Caco-2 (cell line): ENCODE measurements at regions not wholly inside any gene's neighbourhood (a gene's known extent, or its start where the extent isn't known, plus 50 kb on each side); places are given as distances from the start of the nearest gene placed in this dataset.

Experiments used
- BruUV-seq: library from RNA; stranded (reverse); fragments of 400-500 nt; replicated peaks from 2 replicates; lab custom pipeline; 2021; lab: Mats Ljungman, UMichigan
- CTCF ChIA-PET: fragments of 300-600 bp; sonication (Branson Sonifier 250); formaldehyde crosslinking; loops from one replicate; lab custom pipeline; 2022; ENCODE audit warnings: antibody characterized with exemption; lab: Charles Lee
- POLR2A ChIA-PET: fragments of 300-600 bp; sonication (Branson Sonifier 250); formaldehyde crosslinking; loops from one replicate; lab custom pipeline; 2022; ENCODE audit warnings: antibody characterized with exemption; lab: Charles Lee
- DNase-seq, 2 experiments: peaks; one replicate each; pipeline versions ENCODE4 v3.0.0 to v3.0.0-alpha.2; 2020 to 2022
- H3K27me3 ChIP-seq: replicated peaks from 2 replicates; pipeline ENCODE4 v1.6.0; 2011; ENCODE audit warnings: low read length; ENCODE audit not compliant: control insufficient read depth, insufficient read depth
- H3K36me3 ChIP-seq: 2 replicates; pipeline ENCODE4 v1.5.1; 2011; ENCODE audit warnings: low read length; ENCODE audit not compliant: control insufficient read depth, insufficient read depth
- H3K4me1 ChIP-seq: fragments of 250-450 bp; sonication (Bioruptor Pico); 2 replicates; pipeline ENCODE4 v1.5.1; 2020; ENCODE audit warnings: mild to moderate bottlenecking
- H3K4me3 ChIP-seq: 2 replicates; pipeline ENCODE4 v1.5.1; 2011; ENCODE audit warnings: low read depth, mild to moderate bottlenecking, control low read depth, low read length
- H3K9me3 ChIP-seq: fragments of 250-450 bp; sonication (Bioruptor Pico); 2 replicates; pipeline ENCODE4 v1.5.1; 2020; ENCODE audit warnings: mild to moderate bottlenecking, moderate library complexity
- H3K27ac Mint-ChIP-seq: one replicate; pipeline ENCODE4 v1.8.0; 2022; ENCODE audit warnings: mixed read lengths; ENCODE audit not compliant: unreplicated experiment
- H3K27me3 Mint-ChIP-seq: one replicate; pipeline ENCODE4 v1.8.0; 2022; ENCODE audit warnings: mixed read lengths; ENCODE audit not compliant: insufficient read depth, unreplicated experiment
- H3K36me3 Mint-ChIP-seq: one replicate; pipeline ENCODE4 v1.8.0; 2022; ENCODE audit warnings: mild to moderate bottlenecking, mixed read lengths; ENCODE audit not compliant: insufficient read depth, unreplicated experiment
- H3K4me1 Mint-ChIP-seq: one replicate; pipeline ENCODE4 v1.8.0; 2022; ENCODE audit warnings: low read depth, mixed read lengths; ENCODE audit not compliant: unreplicated experiment
- H3K4me3 Mint-ChIP-seq: one replicate; pipeline ENCODE4 v1.8.0; 2022; ENCODE audit warnings: mild to moderate bottlenecking, moderate library complexity, mixed read lengths; ENCODE audit not compliant: unreplicated experiment
- H3K9me3 Mint-ChIP-seq: one replicate; pipeline ENCODE4 v1.8.0; 2022; ENCODE audit warnings: mixed read lengths; ENCODE audit not compliant: unreplicated experiment
- CTCF ChIP-seq, 2 experiments: fragments of 200-600 bp in 1 of 2; IDR thresholded peaks; 1 replicate in 1 of 2; 2 replicates in 1 of 2; pipeline versions ENCODE4 v1.5.1 to v1.8.0; 2011 to 2022; ENCODE audit warnings: antibody characterized with exemption in 1 of 2, control low read depth in 1 of 2, inconsistent platforms in 1 of 2, low read depth in 1 of 2, low read length in 1 of 2, mild to moderate bottlenecking in 1 of 2, moderate library complexity in 1 of 2; ENCODE audit not compliant: insufficient read depth in 1 of 2, severe bottlenecking in 1 of 2, unreplicated experiment in 1 of 2
- intact Hi-C: fragments of 100-400 bp; cut with micrococcal nuclease; formaldehyde crosslinking; loops from one replicate; pipeline ENCODE4 v1.10.0; 2022; ENCODE audit not compliant: unreplicated experiment

- Mint-ChIP-seq H3K9me3 (no peaks in the 10 kb centered on the region), H3K27ac (no peak overlapping the region), H3K4me3 (no peak overlapping the region), H3K36me3 (no peaks in the 10 kb centered on the region), H3K4me1 (no peaks in the 10 kb centered on the region), H3K27me3 (peaks cover 5% of the 10 kb centered on the region)
- no peaks in the 10 kb centered on the region for H3K9me3 ChIP-seq
- intact Hi-C loops = no loop called here
- no peaks in the 10 kb centered on the region for H3K36me3 ChIP-seq
- no TSS peak for BruUV-seq
- H3K4me1 ChIP-seq = no peaks in the 10 kb centered on the region
- TF ChIP-seq CTCF (IDR thresholded peaks at IDR 0.05; ENCODE audit: insufficient read depth in 1 of 2, low read depth in 1 of 2, low read length in 1 of 2, severe bottlenecking in 1 of 2, unreplicated experiment in 1 of 2) = no peak
- ChIA-PET CTCF (no interaction called here), POLR2A (no interaction called here)
- no peaks in the 10 kb centered on the region for H3K27me3 ChIP-seq
- H3K4me3 ChIP-seq = no peak overlapping the region
- DNase-seq = no peak
Measured at GRCh38 chr1:177700856-177701255, 269.0 kb downstream of the SEC16B start.

- Histone ChIP-seq H3K4me1 (no peaks in the 10 kb centered on the region), H3K27me3 (no peaks in the 10 kb centered on the region), H3K9me3 (no peaks in the 10 kb centered on the region), H3K4me3 (no peak overlapping the region), H3K36me3 (no peaks in the 10 kb centered on the region)
- Mint-ChIP-seq H3K27ac (no peak overlapping the region), H3K9me3 (peaks cover 16% of the 10 kb centered on the region), H3K36me3 (no peaks in the 10 kb centered on the region), H3K27me3 (peaks cover 12% of the 10 kb centered on the region), H3K4me3 (no peak overlapping the region), H3K4me1 (no peaks in the 10 kb centered on the region)
- TF ChIP-seq CTCF (IDR thresholded peaks at IDR 0.05; ENCODE audit: insufficient read depth in 1 of 2, low read depth in 1 of 2, low read length in 1 of 2, severe bottlenecking in 1 of 2, unreplicated experiment in 1 of 2) = no peak
- BruUV-seq = no TSS peak
- no peak for DNase-seq
- ChIA-PET POLR2A (no interaction called here), CTCF (no interaction called here)
- intact Hi-C loops = no loop called here
Measured at GRCh38 chr1:177690996-177691395, 278.9 kb downstream of the SEC16B start.

- Histone ChIP-seq H3K4me3 (no peak overlapping the region), H3K36me3 (no peaks in the 10 kb centered on the region), H3K9me3 (no peaks in the 10 kb centered on the region), H3K4me1 (no peaks in the 10 kb centered on the region), H3K27me3 (no peaks in the 10 kb centered on the region)
- H3K9me3 Mint-ChIP-seq = peaks cover 10% of the 10 kb centered on the region
- no peak for DNase-seq
- peaks cover 6% of the 10 kb centered on the region for H3K27me3 Mint-ChIP-seq
- no peak overlapping the region for H3K4me3 Mint-ChIP-seq
- intact Hi-C loops = no loop called here
- no peaks in the 10 kb centered on the region for H3K36me3 Mint-ChIP-seq
- no TSS peak for BruUV-seq
- ChIA-PET CTCF (no interaction called here), POLR2A (no interaction called here)
- TF ChIP-seq CTCF (IDR thresholded peaks at IDR 0.05; ENCODE audit: insufficient read depth in 1 of 2, low read depth in 1 of 2, low read length in 1 of 2, severe bottlenecking in 1 of 2, unreplicated experiment in 1 of 2) = no peak
- no peaks in the 10 kb centered on the region for H3K4me1 Mint-ChIP-seq
- no peak overlapping the region for H3K27ac Mint-ChIP-seq
Measured at GRCh38 chr1:177687544-177687943, 282.3 kb downstream of the SEC16B start.
